ENCODE measurements at regions not wholly inside any gene's neighbourhood (a gene's known extent, or its start where the extent isn't known, plus 50 kb on each side); places are given as distances from the start of the nearest gene placed in this dataset.

- TF ChIP-seq CTCF (IDR thresholded peaks at IDR 0.05), result no peak
- no peak for TF ChIP-seq POLR2A (IDR thresholded peaks at IDR 0.05)
Measured at GRCh38 chr1:81650776-81651175, 150.0 kb upstream of the ADGRL2 start.

All from prostate gland (tissue), 2 donors.